ENCODE measurements at regions not wholly inside any gene's neighbourhood (a gene's known extent, or its start where the extent isn't known, plus 50 kb on each side); places are given as distances from the start of the nearest gene placed in this dataset.

- no peak overlapping the region for H3K27ac ChIP-seq (ENCODE audit: low read depth, low read length)
- no peak overlapping the region for H3K4me3 Mint-ChIP-seq
- no peaks in the 10 kb centered on the region for H3K27me3 Mint-ChIP-seq (ENCODE audit: insufficient read depth)
- H3K4me1 ChIP-seq (ENCODE audit: control insufficient read depth, insufficient read depth, low read length): no peaks in the 10 kb centered on the region
- H3K4me1 Mint-ChIP-seq: no peaks in the 10 kb centered on the region
- H3K36me3 ChIP-seq (ENCODE audit: control insufficient read depth, insufficient read depth, low read length): no peaks in the 10 kb centered on the region
- WGBS, 2 experiments (ENCODE audit: insufficient coverage in 1 of 2, insufficient read length in 1 of 2): 89 to 92% methylated on average over 2 to 4 of the region's 4 CpGs
- H3K4me3 ChIP-seq (ENCODE audit: low read length): no peak overlapping the region
- H3K9me3 Mint-ChIP-seq: peaks cover 9% of the 10 kb centered on the region
- H3K9ac ChIP-seq (ENCODE audit: extremely low read depth, low read length, poor library complexity, severe bottlenecking): no peak overlapping the region
- no peaks in the 10 kb centered on the region for H3K27me3 ChIP-seq (ENCODE audit: control insufficient read depth, insufficient read depth, low read length, poor library complexity, severe bottlenecking)
- no peaks in the 10 kb centered on the region for H3K36me3 Mint-ChIP-seq (ENCODE audit: low read depth)
- no peak for TF ChIP-seq CTCF (conservative IDR thresholded peaks at IDR 0.05)
- peaks cover 2% of the 10 kb centered on the region for H3K9me3 ChIP-seq (ENCODE audit: control insufficient read depth, low read length)
- no peak overlapping the region for H3K27ac Mint-ChIP-seq
- no peak for DNase-seq
Observed at GRCh38 chr17:54235571-54235970, 412.8 kb downstream of the KIF2B start.

- no peak for DNase-seq
- no peak for TF ChIP-seq CTCF (conservative IDR thresholded peaks at IDR 0.05)
- Mint-ChIP-seq H3K4me1 (no peaks in the 10 kb centered on the region), H3K9me3 (peaks cover 19% of the 10 kb centered on the region), H3K36me3 (ENCODE audit: low read depth) (no peaks in the 10 kb centered on the region), H3K27ac (no peak overlapping the region), H3K27me3 (ENCODE audit: insufficient read depth) (no peaks in the 10 kb centered on the region), H3K4me3 (no peak overlapping the region)
- Histone ChIP-seq H3K9me3 (ENCODE audit: control insufficient read depth, low read length) (peaks cover 9% of the 10 kb centered on the region), H3K4me1 (ENCODE audit: control insufficient read depth, insufficient read depth, low read length) (no peaks in the 10 kb centered on the region), H3K9ac (ENCODE audit: extremely low read depth, low read length, poor library complexity, severe bottlenecking) (no peak overlapping the region), H3K36me3 (ENCODE audit: control insufficient read depth, insufficient read depth, low read length) (no peaks in the 10 kb centered on the region), H3K4me3 (ENCODE audit: low read length) (no peak overlapping the region), H3K27ac (ENCODE audit: low read depth, low read length) (no peak overlapping the region), H3K27me3 (ENCODE audit: control insufficient read depth, insufficient read depth, low read length, poor library complexity, severe bottlenecking) (no peaks in the 10 kb centered on the region)
- WGBS, 2 experiments (ENCODE audit: insufficient coverage in 1 of 2, insufficient read length in 1 of 2): 81 to 100% methylated on average over 2 to 5 of the region's 5 CpGs
Observed at GRCh38 chr17:54237911-54238515, 415.3 kb downstream of the KIF2B start.

- no peak overlapping the region for H3K4me3 ChIP-seq (ENCODE audit: low read length)
- no peaks in the 10 kb centered on the region for H3K27me3 ChIP-seq (ENCODE audit: control insufficient read depth, insufficient read depth, low read length, poor library complexity, severe bottlenecking)
- Mint-ChIP-seq H3K9me3 (peaks cover 32% of the 10 kb centered on the region), H3K4me1 (no peaks in the 10 kb centered on the region), H3K27ac (no peak overlapping the region), H3K27me3 (ENCODE audit: insufficient read depth) (no peaks in the 10 kb centered on the region), H3K36me3 (ENCODE audit: low read depth) (no peaks in the 10 kb centered on the region), H3K4me3 (no peak overlapping the region)
- H3K36me3 ChIP-seq (ENCODE audit: control insufficient read depth, insufficient read depth, low read length): no peaks in the 10 kb centered on the region
- H3K4me1 ChIP-seq (ENCODE audit: control insufficient read depth, insufficient read depth, low read length): no peaks in the 10 kb centered on the region
- DNase-seq: no peak
- no peak overlapping the region for H3K9ac ChIP-seq (ENCODE audit: extremely low read depth, low read length, poor library complexity, severe bottlenecking)
- H3K9me3 ChIP-seq (ENCODE audit: control insufficient read depth, low read length): peaks cover 15% of the 10 kb centered on the region
- no peak overlapping the region for H3K27ac ChIP-seq (ENCODE audit: low read depth, low read length)
- no peak for TF ChIP-seq CTCF (conservative IDR thresholded peaks at IDR 0.05)
Observed at GRCh38 chr17:54239291-54239690, 416.6 kb downstream of the KIF2B start.

All from endodermal cell (in vitro differentiated cells).